ENCODE measurements at regions not wholly inside any gene's neighbourhood (a gene's known extent, or its start where the extent isn't known, plus 50 kb on each side); places are given as distances from the start of the nearest gene placed in this dataset.
A peak's percentile ranks its signal among the peaks of the same experiment; 100 is the strongest.

- TF ChIP-seq, protein P1, sequence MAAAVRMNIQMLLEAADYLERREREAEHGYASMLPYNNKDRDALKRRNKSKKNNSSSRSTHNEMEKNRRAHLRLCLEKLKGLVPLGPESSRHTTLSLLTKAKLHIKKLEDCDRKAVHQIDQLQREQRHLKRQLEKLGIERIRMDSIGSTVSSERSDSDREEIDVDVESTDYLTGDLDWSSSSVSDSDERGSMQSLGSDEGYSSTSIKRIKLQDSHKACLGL (CRISPR knock-in tag; IDR thresholded peaks at IDR 0.05; ENCODE audit: borderline replicate concordance, poor library complexity, severe bottlenecking), result no peak
- TF ChIP-seq THRAP3 (IDR thresholded peaks at IDR 0.05; ENCODE audit: borderline replicate concordance) (no peak), ZNF766 (CRISPR knock-in tag; conservative IDR thresholded peaks at IDR 0.05) (peak; percentile 39; the same call in 1 of the 2 replicates), MCM3 (IDR thresholded peaks at IDR 0.05) (no peak), PKNOX1 (IDR thresholded peaks at IDR 0.05) (peak; percentile 57), XRCC3 (IDR thresholded peaks at IDR 0.05) (no peak), FOXA3 (CRISPR knock-in tag; conservative IDR thresholded peaks at IDR 0.05 in 1 of 2, IDR thresholded peaks at IDR 0.05 in 1 of 2) (no peak), MAFG (tag; conservative IDR thresholded peaks at IDR 0.05) (peak; percentile 90), POLR2G (IDR thresholded peaks at IDR 0.05; ENCODE audit: low read depth, low read length) (no peak), TBL1XR1 (IDR thresholded peaks at IDR 0.05; ENCODE audit: low read length in 2 of 2) (no peak), HCFC1 (IDR thresholded peaks at IDR 0.05; ENCODE audit: low read depth, low read length) (0 out of 2 replicates have a peak, but pooled peaks have one; percentile 16), ZNF316 (IDR thresholded peaks at IDR 0.05) (peak; percentile 96), ZC3H8 (IDR thresholded peaks at IDR 0.05) (no peak), HNRNPH1 (optimal IDR thresholded peaks at IDR 0.05; ENCODE audit: low read depth, low read length) (no peak), MTF1 (CRISPR knock-in tag; IDR thresholded peaks at IDR 0.05; ENCODE audit: borderline replicate concordance) (no peak), POLR3G (IDR thresholded peaks at IDR 0.05; ENCODE audit: extremely low read depth, insufficient read length, insufficient replicate concordance) (no peak), CUX1 (CRISPR knock-in tag; IDR thresholded peaks at IDR 0.05) (no peak), RFX7 (CRISPR knock-in tag; IDR thresholded peaks at IDR 0.05) (no peak), ZNF24 (IDR thresholded peaks at IDR 0.05) (peak; percentile 76), TFE3 (CRISPR knock-in tag; IDR thresholded peaks at IDR 0.05) (no peak), BHLHE40 (IDR thresholded peaks at IDR 0.05; ENCODE audit: low read length) (0 out of 2 replicates have a peak, but pooled peaks have one; percentile 14), EGR1 (conservative IDR thresholded peaks at IDR 0.05) (no peak)
Observed at GRCh38 chr5:142472306-142472951, 147.6 kb upstream of the SPRY4 start (continued).

Measured in K562 (cell line).